Astrocyte (in vitro differentiated cells and primary cell): ENCODE measurements at regions not wholly inside any gene's neighbourhood (a gene's known extent, or its start where the extent isn't known, plus 50 kb on each side); places are given as distances from the start of the nearest gene placed in this dataset.
A peak's percentile ranks its signal among the peaks of the same experiment; 100 is the strongest.

Experiments used
- DNase-seq: peaks from one replicate; pipeline ENCODE4 v3.0.0-alpha.2; 2010; ENCODE audit warnings: low read depth
- FAIRE-seq: peaks from 2 replicates; lab custom pipeline; 2011; peaks lifted over from hg19 to GRCh38; lab: Jason Lieb, UNC
- H2AFZ ChIP-seq: 2 replicates; pipeline ENCODE4 v1.6.0; 2012; ENCODE audit warnings: low read depth, low read length, inconsistent platforms
- H3K27ac ChIP-seq: 2 replicates; pipeline ENCODE4 v1.5.1; 2011; ENCODE audit warnings: low read depth, low read length, inconsistent platforms
- H3K27me3 ChIP-seq: 2 replicates; pipeline ENCODE4 v1.6.0; 2011; ENCODE audit warnings: low read length, inconsistent platforms; ENCODE audit not compliant: insufficient read depth
- H3K36me3 ChIP-seq: 2 replicates; pipeline ENCODE4 v1.5.1; 2011; ENCODE audit warnings: low read length, inconsistent platforms; ENCODE audit not compliant: insufficient read depth
- H3K4me1 ChIP-seq: 2 replicates; pipeline ENCODE4 v1.5.1; 2011; ENCODE audit warnings: low read length, inconsistent platforms; ENCODE audit not compliant: insufficient read depth
- H3K4me2 ChIP-seq: 2 replicates; pipeline ENCODE4 v1.6.0; 2012; ENCODE audit warnings: low read length, inconsistent platforms
- H3K4me3 ChIP-seq: 2 replicates; pipeline ENCODE4 v1.5.1; 2011; ENCODE audit warnings: low read depth, mild to moderate bottlenecking, low read length, inconsistent platforms; ENCODE audit not compliant: insufficient read depth
- H3K79me2 ChIP-seq: 2 replicates; pipeline ENCODE4 v1.6.0; 2012; ENCODE audit warnings: mild to moderate bottlenecking, low read length, inconsistent platforms; ENCODE audit not compliant: insufficient read depth
- H3K9ac ChIP-seq: 2 replicates; pipeline ENCODE4 v1.6.0; 2012; ENCODE audit warnings: mild to moderate bottlenecking, low read length, inconsistent platforms
- H3K9me3 ChIP-seq: 2 replicates; pipeline ENCODE4 v1.5.1; 2012; ENCODE audit warnings: low read depth, mild to moderate bottlenecking, low read length, inconsistent platforms; ENCODE audit not compliant: insufficient read depth
- H4K20me1 ChIP-seq: 2 replicates; pipeline ENCODE4 v1.6.0; 2012; ENCODE audit warnings: low read length, inconsistent platforms; ENCODE audit not compliant: insufficient read depth
- H3K27ac Mint-ChIP-seq: one replicate; pipeline ENCODE4 v1.8.0; 2021; ENCODE audit warnings: mild to moderate bottlenecking, mixed read lengths; ENCODE audit not compliant: unreplicated experiment
- H3K27me3 Mint-ChIP-seq: one replicate; pipeline ENCODE4 v1.8.0; 2021; ENCODE audit warnings: low read depth, mixed read lengths; ENCODE audit not compliant: unreplicated experiment
- H3K36me3 Mint-ChIP-seq: one replicate; pipeline ENCODE4 v1.8.0; 2021; ENCODE audit warnings: low read depth, mixed read lengths; ENCODE audit not compliant: unreplicated experiment
- H3K4me1 Mint-ChIP-seq: one replicate; pipeline ENCODE4 v1.8.0; 2021; ENCODE audit warnings: low read depth, mixed read lengths; ENCODE audit not compliant: unreplicated experiment
- H3K4me3 Mint-ChIP-seq: one replicate; pipeline ENCODE4 v1.8.0; 2021; ENCODE audit warnings: mild to moderate bottlenecking, moderate library complexity, mixed read lengths; ENCODE audit not compliant: unreplicated experiment
- H3K9me3 Mint-ChIP-seq: one replicate; pipeline ENCODE4 v1.8.0; 2021; ENCODE audit warnings: mild to moderate bottlenecking, mixed read lengths; ENCODE audit not compliant: unreplicated experiment
- EZH2 ChIP-seq: IDR thresholded peaks from 2 replicates; pipeline ENCODE4 v1.6.1; 2012; ENCODE audit warnings: mild to moderate bottlenecking, low read length, inconsistent platforms; ENCODE audit not compliant: insufficient read depth
- TF ChIP-seq, protein P1 (sequence below): IDR thresholded peaks from 2 replicates; pipeline ENCODE4 v1.5.1; 2011; ENCODE audit warnings: low read depth, mild to moderate bottlenecking, inconsistent platforms, low read length, moderate library complexity; ENCODE audit not compliant: insufficient read depth

DNA sequence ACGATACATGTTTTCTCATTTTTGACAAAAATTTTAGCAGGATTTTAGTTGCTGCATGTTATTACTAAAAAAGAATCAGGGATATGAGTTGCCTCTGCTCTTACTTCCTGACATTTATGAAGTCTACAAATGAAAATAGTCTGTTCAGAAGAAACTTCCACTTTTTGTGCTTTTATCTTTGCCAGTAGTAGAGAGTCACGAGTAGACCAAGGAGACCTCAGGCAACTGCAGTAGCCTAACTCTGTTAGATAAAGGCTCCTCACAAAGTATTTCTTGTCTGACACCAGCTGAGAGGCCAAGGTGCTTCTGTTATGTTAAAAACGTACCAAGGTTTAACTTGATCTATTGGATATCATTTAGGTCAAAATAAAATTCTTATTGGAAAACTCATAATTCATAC lies 333.9 kb downstream of the NR2F1-AS1 start:
- no peak for FAIRE-seq

DNA sequence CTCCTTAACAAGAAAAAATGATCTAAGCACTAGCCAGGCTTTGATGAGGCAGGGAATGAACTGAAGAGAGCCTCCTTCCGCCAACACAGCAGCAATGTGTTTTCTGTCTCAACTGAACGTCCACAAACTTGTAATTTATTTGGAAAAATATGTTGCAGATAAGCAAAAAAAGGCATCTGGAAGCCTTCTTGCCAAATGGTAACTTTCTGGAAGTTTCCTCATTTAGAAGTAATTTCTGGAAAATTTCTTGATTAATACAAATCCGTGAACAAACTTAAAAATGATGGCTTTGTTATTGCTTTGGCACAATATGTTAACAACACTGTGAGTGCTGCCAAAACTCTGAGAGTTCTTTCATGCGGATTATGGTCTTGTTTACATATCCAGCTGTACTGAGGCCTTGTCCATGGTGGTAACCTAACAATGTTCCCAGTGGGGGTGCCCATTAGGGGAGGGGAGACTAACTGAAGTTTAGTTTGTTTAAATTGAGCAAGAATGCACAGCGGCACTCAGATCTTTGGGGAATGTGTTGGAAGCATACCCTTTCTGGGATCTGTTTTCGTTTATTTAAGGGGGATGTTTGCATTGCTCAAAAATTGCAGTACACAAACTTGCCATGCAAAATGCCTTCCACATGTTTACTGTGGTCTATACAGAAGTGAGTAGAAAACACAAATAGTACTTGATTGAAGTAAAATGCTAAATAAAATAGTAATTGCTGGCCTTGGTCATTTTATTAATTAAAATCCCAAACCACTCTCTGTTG lies 334.7 kb downstream of the NR2F1-AS1 start:
- FAIRE-seq (no peak), DNase-seq (peak; percentile 49)
- H3K4me3 Mint-ChIP-seq: no peak overlapping the region
- no peaks in the 10 kb centered on the region for H4K20me1 ChIP-seq
- no peak overlapping the region for H3K4me2 ChIP-seq
- no peak overlapping the region for H3K4me3 ChIP-seq
- no peaks in the 10 kb centered on the region for H3K9me3 Mint-ChIP-seq
- no peaks in the 10 kb centered on the region for H3K27me3 ChIP-seq
- TF ChIP-seq EZH2: no peak
- TF ChIP-seq, protein P1, sequence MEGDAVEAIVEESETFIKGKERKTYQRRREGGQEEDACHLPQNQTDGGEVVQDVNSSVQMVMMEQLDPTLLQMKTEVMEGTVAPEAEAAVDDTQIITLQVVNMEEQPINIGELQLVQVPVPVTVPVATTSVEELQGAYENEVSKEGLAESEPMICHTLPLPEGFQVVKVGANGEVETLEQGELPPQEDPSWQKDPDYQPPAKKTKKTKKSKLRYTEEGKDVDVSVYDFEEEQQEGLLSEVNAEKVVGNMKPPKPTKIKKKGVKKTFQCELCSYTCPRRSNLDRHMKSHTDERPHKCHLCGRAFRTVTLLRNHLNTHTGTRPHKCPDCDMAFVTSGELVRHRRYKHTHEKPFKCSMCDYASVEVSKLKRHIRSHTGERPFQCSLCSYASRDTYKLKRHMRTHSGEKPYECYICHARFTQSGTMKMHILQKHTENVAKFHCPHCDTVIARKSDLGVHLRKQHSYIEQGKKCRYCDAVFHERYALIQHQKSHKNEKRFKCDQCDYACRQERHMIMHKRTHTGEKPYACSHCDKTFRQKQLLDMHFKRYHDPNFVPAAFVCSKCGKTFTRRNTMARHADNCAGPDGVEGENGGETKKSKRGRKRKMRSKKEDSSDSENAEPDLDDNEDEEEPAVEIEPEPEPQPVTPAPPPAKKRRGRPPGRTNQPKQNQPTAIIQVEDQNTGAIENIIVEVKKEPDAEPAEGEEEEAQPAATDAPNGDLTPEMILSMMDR: no peak
- peaks cover 14% of the 10 kb centered on the region for H3K4me1 ChIP-seq
- H3K79me2 ChIP-seq: no peaks in the 10 kb centered on the region
- H3K36me3 ChIP-seq: no peaks in the 10 kb centered on the region
- H3K27me3 Mint-ChIP-seq: no peaks in the 10 kb centered on the region
- peak overlapping the region; percentile 4 for H2AFZ ChIP-seq
- H3K9me3 ChIP-seq: no peaks in the 10 kb centered on the region
- H3K4me1 Mint-ChIP-seq: peaks cover 6% of the 10 kb centered on the region
- H3K36me3 Mint-ChIP-seq: no peaks in the 10 kb centered on the region
- no peak overlapping the region for H3K27ac ChIP-seq
- no peak overlapping the region for H3K27ac Mint-ChIP-seq
- H3K9ac ChIP-seq: no peak overlapping the region

More for the DNA sequence above, 333.9 kb downstream of the NR2F1-AS1 start:
- H3K4me2 ChIP-seq: no peak overlapping the region
- Mint-ChIP-seq H3K36me3 (no peaks in the 10 kb centered on the region), H3K9me3 (no peaks in the 10 kb centered on the region), H3K27ac (no peak overlapping the region), H3K4me1 (peaks cover 6% of the 10 kb centered on the region), H3K4me3 (no peak overlapping the region), H3K27me3 (no peaks in the 10 kb centered on the region)
- no peaks in the 10 kb centered on the region for H3K27me3 ChIP-seq
- H4K20me1 ChIP-seq: no peaks in the 10 kb centered on the region
- no peak overlapping the region for H2AFZ ChIP-seq
- no peak overlapping the region for H3K9ac ChIP-seq
- no peak overlapping the region for H3K27ac ChIP-seq
- no peak for DNase-seq
- no peak for TF ChIP-seq EZH2
- TF ChIP-seq, protein P1: no peak
- H3K4me1 ChIP-seq: peaks cover 14% of the 10 kb centered on the region
- no peaks in the 10 kb centered on the region for H3K36me3 ChIP-seq
- no peak overlapping the region for H3K4me3 ChIP-seq
- no peaks in the 10 kb centered on the region for H3K9me3 ChIP-seq
- no peaks in the 10 kb centered on the region for H3K79me2 ChIP-seq

DNA sequence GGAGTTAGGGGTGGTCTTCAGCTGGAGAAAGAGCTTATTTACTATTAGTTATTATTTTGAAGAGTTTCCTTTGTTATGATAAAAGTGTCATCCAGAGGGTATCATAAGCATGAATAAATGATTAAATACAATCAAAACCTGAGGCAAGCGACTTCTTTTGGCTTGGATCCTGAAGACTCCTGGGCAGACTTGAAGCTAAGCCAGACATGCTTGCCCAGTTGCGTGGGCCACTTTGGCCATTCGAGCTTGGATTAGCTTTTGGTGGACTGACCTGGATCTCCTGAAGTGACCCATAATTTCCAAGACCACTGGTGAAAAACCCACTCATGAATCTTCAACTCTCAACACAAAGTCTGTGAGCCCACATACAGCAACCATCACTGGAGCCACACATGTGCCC lies 335.8 kb downstream of the NR2F1-AS1 start:
- Histone ChIP-seq H4K20me1 (no peaks in the 10 kb centered on the region), H3K36me3 (no peaks in the 10 kb centered on the region), H3K9me3 (no peaks in the 10 kb centered on the region), H3K27me3 (no peaks in the 10 kb centered on the region), H3K79me2 (no peaks in the 10 kb centered on the region), H3K27ac (no peak overlapping the region), H3K4me1 (peaks cover 8% of the 10 kb centered on the region), H3K9ac (no peak overlapping the region), H3K4me2 (no peak overlapping the region), H3K4me3 (no peak overlapping the region), H2AFZ (no peak overlapping the region)
- no peak overlapping the region for H3K4me3 Mint-ChIP-seq
- no peak overlapping the region for H3K27ac Mint-ChIP-seq
- no peaks in the 10 kb centered on the region for H3K36me3 Mint-ChIP-seq
- H3K27me3 Mint-ChIP-seq: no peaks in the 10 kb centered on the region
- H3K9me3 Mint-ChIP-seq: no peaks in the 10 kb centered on the region
- TF ChIP-seq, protein P1: no peak
- TF ChIP-seq EZH2: no peak
- DNase-seq: no peak
- peaks cover 5% of the 10 kb centered on the region for H3K4me1 Mint-ChIP-seq
- no peak for FAIRE-seq
